AG09309 (cell line): ENCODE measurements at regions not wholly inside any gene's neighbourhood (a gene's known extent, or its start where the extent isn't known, plus 50 kb on each side); places are given as distances from the start of the nearest gene placed in this dataset.

Experiments
- DNase-seq: peaks from one replicate; pipeline ENCODE4 v3.0.0-alpha.2; 2010; ENCODE audit warnings: low read depth
- H3K4me3 ChIP-seq: 2 replicates; pipeline ENCODE4 v1.5.1; 2011; ENCODE audit warnings: mild to moderate bottlenecking, low read depth, low read length, moderate library complexity; ENCODE audit not compliant: control insufficient read depth
- CTCF ChIP-seq: IDR thresholded peaks from 2 replicates; pipeline ENCODE4 v1.5.1; 2011; ENCODE audit warnings: mild to moderate bottlenecking, low read depth, low read length, inconsistent platforms; ENCODE audit not compliant: insufficient read depth, control insufficient read depth; ENCODE audit errors: missing control alignments

- no peak overlapping the region for H3K4me3 ChIP-seq
- TF ChIP-seq CTCF: no peak
- DNase-seq: no peak
Observed at GRCh38 chr4:152206646-152207377, 329.1 kb downstream of the FBXW7 start.

- no peak for DNase-seq
- no peak overlapping the region for H3K4me3 ChIP-seq
Observed at GRCh38 chr4:152206185-152206584, 329.7 kb downstream of the FBXW7 start.

GRCh38 chr4:152202415-152202814 is 333.5 kb downstream of the FBXW7 start:
- no peak overlapping the region for H3K4me3 ChIP-seq
- no peak for TF ChIP-seq CTCF
- DNase-seq: no peak

More at GRCh38 chr4:152206185-152206584, 329.7 kb downstream of the FBXW7 start:
- no peak for TF ChIP-seq CTCF

- H3K4me3 ChIP-seq: no peak overlapping the region
- no peak for DNase-seq
- TF ChIP-seq CTCF: no peak
Observed at GRCh38 chr4:152200511-152201333, 335.2 kb downstream of the FBXW7 start.

- no peak for DNase-seq
- no peak for TF ChIP-seq CTCF
- H3K4me3 ChIP-seq: no peak overlapping the region
Observed at GRCh38 chr4:152197211-152197610, 338.7 kb downstream of the FBXW7 start.

GRCh38 chr4:152195888-152196287 is 340.0 kb downstream of the FBXW7 start:
- TF ChIP-seq CTCF: no peak
- DNase-seq: no peak
- no peak overlapping the region for H3K4me3 ChIP-seq
